Panc1 (cell line): ENCODE measurements at regions not wholly inside any gene's neighbourhood (a gene's known extent, or its start where the extent isn't known, plus 50 kb on each side); places are given as distances from the start of the nearest gene placed in this dataset.

Experiments used
- ATAC-seq: fragments of 200-7000 bp; cut with Tn5 transposase; 2 replicates; pipeline ENCODE4 v1.9.1; 2020; ENCODE audit warnings: mild to moderate bottlenecking, moderate library complexity
- BruUV-seq: library from RNA; stranded (reverse); fragments of 400-500 nt; replicated peaks from 2 replicates; lab custom pipeline; 2021; lab: Mats Ljungman, UMichigan
- CTCF ChIA-PET: fragments of 300-600 bp; sonication (Branson Sonifier 250); formaldehyde crosslinking; loops from one replicate; lab custom pipeline; 2022; ENCODE audit warnings: antibody characterized with exemption; lab: Charles Lee
- POLR2A ChIA-PET: fragments of 300-600 bp; sonication (Branson Sonifier 250); formaldehyde crosslinking; loops from one replicate; lab custom pipeline; 2022; ENCODE audit warnings: antibody characterized with exemption; lab: Charles Lee
- DNase-seq: peaks from one replicate; pipeline ENCODE4 v3.0.0-alpha.2; 2010; ENCODE audit warnings: low read depth, low spot score
- H3K27ac ChIP-seq: 2 replicates; pipeline ENCODE4 v1.5.1; 2011; ENCODE audit warnings: mild to moderate bottlenecking, low read length, inconsistent platforms
- H3K27me3 ChIP-seq: fragments of 200-500 bp; sonication (Bioruptor generic); 2 replicates; pipeline ENCODE4 v1.6.0; 2014; ENCODE audit warnings: low read length, inconsistent platforms; ENCODE audit not compliant: control insufficient read depth, insufficient read depth
- H3K36me3 ChIP-seq: fragments of 200-500 bp; sonication (Bioruptor generic); 2 replicates; pipeline ENCODE4 v1.5.1; 2014; ENCODE audit warnings: inconsistent platforms, mild to moderate bottlenecking, low read length, moderate library complexity; ENCODE audit not compliant: control insufficient read depth, insufficient read depth
- H3K4me1 ChIP-seq: 2 replicates; pipeline ENCODE4 v1.5.1; 2011; ENCODE audit warnings: inconsistent platforms, mild to moderate bottlenecking, low read length, moderate library complexity; ENCODE audit not compliant: control insufficient read depth, insufficient read depth
- H3K4me3 ChIP-seq, 2 experiments: 2 replicates each; pipeline ENCODE4 v1.5.1; 2011 to 2012; ENCODE audit warnings: low read depth in 2 of 2, low read length in 2 of 2, mild to moderate bottlenecking in 2 of 2, inconsistent platforms in 1 of 2, moderate library complexity in 1 of 2
- H3K9me3 ChIP-seq: fragments of 200-500 bp; sonication (Bioruptor generic); 2 replicates; pipeline ENCODE4 v1.5.1; 2014; ENCODE audit warnings: low read depth, mild to moderate bottlenecking, inconsistent platforms, low read length, moderate library complexity; ENCODE audit not compliant: control insufficient read depth, insufficient read depth
- CTCF ChIP-seq: fragments of 450-650 bp; IDR thresholded peaks from 2 replicates; pipeline ENCODE4 v1.5.1; 2017; ENCODE audit warnings: mild to moderate bottlenecking
- POLR2AphosphoS5 ChIP-seq: IDR thresholded peaks from 2 replicates; pipeline ENCODE4 v1.6.1; 2012; ENCODE audit warnings: mild to moderate bottlenecking, low read depth, low read length, moderate library complexity
- REST ChIP-seq, 2 experiments: IDR thresholded peaks; 2 replicates each; pipeline ENCODE4 v1.6.1; 2011 to 2012; ENCODE audit warnings: low read depth in 2 of 2, control low read depth in 1 of 2, low read length in 1 of 2, mild to moderate bottlenecking in 1 of 2, moderate library complexity in 1 of 2; ENCODE audit not compliant: insufficient read depth in 1 of 2
- SIN3A ChIP-seq: IDR thresholded peaks from 2 replicates; pipeline ENCODE4 v1.6.1; 2012; ENCODE audit warnings: low read depth, mild to moderate bottlenecking, low read length, moderate library complexity, borderline replicate concordance; ENCODE audit not compliant: insufficient read depth
- TCF7L2 ChIP-seq: IDR thresholded peaks from 2 replicates; pipeline ENCODE4 v1.6.1; 2011; ENCODE audit warnings: mild to moderate bottlenecking, low read depth, low read length, inconsistent platforms
- in situ Hi-C: cut with HindIII; loops from 2 replicates; pipeline ENCODE4 v1.10.0; 2016; ENCODE audit warnings: low sequenced_read_pairs, low pct_unique_long_range_greater_than_20kb
- intact Hi-C: fragments of 100-400 bp; cut with micrococcal nuclease; formaldehyde crosslinking; loops from one replicate; pipeline ENCODE4 v1.10.0; 2022; ENCODE audit not compliant: unreplicated experiment

- H3K27ac ChIP-seq: no peak overlapping the region
- ChIA-PET CTCF (no interaction called here), POLR2A (no interaction called here)
- intact Hi-C loops (no loop called here), in situ Hi-C loops (no loop called here)
- no peak for DNase-seq
- no peaks in the 10 kb centered on the region for H3K27me3 ChIP-seq
- no peak for ATAC-seq
- H3K9me3 ChIP-seq: no peaks in the 10 kb centered on the region
- no TSS peak for BruUV-seq
- no peaks in the 10 kb centered on the region for H3K36me3 ChIP-seq
- no peaks in the 10 kb centered on the region for H3K4me1 ChIP-seq
- no peak overlapping the region for H3K4me3 ChIP-seq
- TF ChIP-seq TCF7L2 (no peak), POLR2AphosphoS5 (no peak), CTCF (no peak), SIN3A (no peak), REST (IDR thresholded peaks at IDR 0.05; ENCODE audit: insufficient read depth in 1 of 2, low read depth in 2 of 2, low read length in 1 of 2) (no peak)
These were observed 389.7 kb downstream of the GPM6A start for GRCh38 chr4:175422331-175422730.

- H3K27ac ChIP-seq: no peak overlapping the region
- ATAC-seq: no peak
- CTCF ChIA-PET: no interaction called here
These were observed 388.0 kb downstream of the GPM6A start for GRCh38 chr4:175424111-175424510.

More at GRCh38 chr4:175424111-175424510, 388.0 kb downstream of the GPM6A start:
- intact Hi-C loops: no loop called here
- no peak for DNase-seq
- BruUV-seq: no TSS peak
- H3K4me3 ChIP-seq: no peak overlapping the region
- POLR2A ChIA-PET: no interaction called here
- in situ Hi-C loops: no loop called here
- no peaks in the 10 kb centered on the region for H3K4me1 ChIP-seq
- H3K27me3 ChIP-seq: no peaks in the 10 kb centered on the region
- H3K36me3 ChIP-seq: no peaks in the 10 kb centered on the region
- H3K9me3 ChIP-seq: no peaks in the 10 kb centered on the region
- TF ChIP-seq REST (IDR thresholded peaks at IDR 0.05; ENCODE audit: insufficient read depth in 1 of 2, low read depth in 2 of 2, low read length in 1 of 2) (no peak), TCF7L2 (no peak), POLR2AphosphoS5 (no peak), CTCF (no peak), SIN3A (no peak)
